ENCODE measurements at regions not wholly inside any gene's neighbourhood (a gene's known extent, or its start where the extent isn't known, plus 50 kb on each side); places are given as distances from the start of the nearest gene placed in this dataset.
"Not testable (repeated sequence)": the region's sequence is repeated elsewhere in the genome, so short reads cannot be mapped to it uniquely, and the experiment has no call there.

GRCh38 chr1:199243423-199244061, 604.7 kb downstream of the PTPRC start:
- Histone ChIP-seq H3K36me3 (ENCODE audit: control insufficient read depth in 2 of 2, insufficient read depth in 2 of 2, low read length in 2 of 2) (no peaks in the 10 kb centered on the region), H3K27me3 (ENCODE audit: control insufficient read depth in 1 of 2, insufficient read depth in 2 of 2, low read length in 2 of 2) (no peaks in the 10 kb centered on the region), H3K9me3 (ENCODE audit: control insufficient read depth in 2 of 2, low read length in 2 of 2) (no peaks in the 10 kb centered on the region), H3K9ac (ENCODE audit: low read length in 2 of 2) (no peak overlapping the region), H3K27ac (ENCODE audit: low read length) (no peak overlapping the region), H3K4me3 (ENCODE audit: low read length in 2 of 2) (no peak overlapping the region), H3K4me1 (ENCODE audit: control insufficient read depth, insufficient read depth, low read length) (no peaks in the 10 kb centered on the region)

- Histone ChIP-seq H3K27me3 (ENCODE audit: control insufficient read depth in 1 of 2, insufficient read depth in 2 of 2, low read length in 2 of 2) (no peaks in the 10 kb centered on the region), H3K9ac (ENCODE audit: low read length in 2 of 2) (no peak overlapping the region), H3K36me3 (ENCODE audit: control insufficient read depth in 2 of 2, insufficient read depth in 2 of 2, low read length in 2 of 2) (no peaks in the 10 kb centered on the region), H3K27ac (ENCODE audit: low read length) (no peak overlapping the region), H3K4me3 (ENCODE audit: low read length in 2 of 2) (no peak overlapping the region), H3K9me3 (ENCODE audit: control insufficient read depth in 2 of 2, low read length in 2 of 2) (no peaks in the 10 kb centered on the region), H3K4me1 (ENCODE audit: control insufficient read depth, insufficient read depth, low read length) (no peaks in the 10 kb centered on the region)
Measured at GRCh38 chr1:199245946-199246345, 607.1 kb downstream of the PTPRC start.

- H3K27me3 ChIP-seq (ENCODE audit: control insufficient read depth in 1 of 2, insufficient read depth in 2 of 2, low read length in 2 of 2): no peaks in the 10 kb centered on the region
- H3K4me3 ChIP-seq (ENCODE audit: low read length in 2 of 2): no peak overlapping the region
- no peaks in the 10 kb centered on the region for H3K36me3 ChIP-seq (ENCODE audit: control insufficient read depth in 2 of 2, insufficient read depth in 2 of 2, low read length in 2 of 2)
- no peak overlapping the region for H3K27ac ChIP-seq (ENCODE audit: low read length)
- no peak overlapping the region for H3K9ac ChIP-seq (ENCODE audit: low read length in 2 of 2)
- no peaks in the 10 kb centered on the region for H3K4me1 ChIP-seq (ENCODE audit: control insufficient read depth, insufficient read depth, low read length)
- H3K9me3 ChIP-seq (ENCODE audit: control insufficient read depth in 2 of 2, low read length in 2 of 2): no peaks in the 10 kb centered on the region
Measured at GRCh38 chr1:199246716-199247115, 607.9 kb downstream of the PTPRC start.

- Histone ChIP-seq H3K4me1 (ENCODE audit: control insufficient read depth, insufficient read depth, low read length) (no peaks in the 10 kb centered on the region), H3K27me3 (ENCODE audit: control insufficient read depth in 1 of 2, insufficient read depth in 2 of 2, low read length in 2 of 2) (no peaks in the 10 kb centered on the region), H3K4me3 (ENCODE audit: low read length in 2 of 2) (no peak overlapping the region), H3K9me3 (ENCODE audit: control insufficient read depth in 2 of 2, low read length in 2 of 2) (no peaks in the 10 kb centered on the region), H3K9ac (ENCODE audit: low read length in 2 of 2) (no peak overlapping the region), H3K36me3 (ENCODE audit: control insufficient read depth in 2 of 2, insufficient read depth in 2 of 2, low read length in 2 of 2) (no peaks in the 10 kb centered on the region), H3K27ac (ENCODE audit: low read length) (no peak overlapping the region)
Measured at GRCh38 chr1:199247891-199248290, 609.1 kb downstream of the PTPRC start.

GRCh38 chr1:199254040-199254439, 615.2 kb downstream of the PTPRC start:
- not testable (repeated sequence) for H3K4me3 ChIP-seq (ENCODE audit: low read length in 2 of 2); H3K36me3 ChIP-seq (ENCODE audit: control insufficient read depth in 2 of 2, insufficient read depth in 2 of 2, low read length in 2 of 2); H3K9ac ChIP-seq (ENCODE audit: low read length in 2 of 2); H3K9me3 ChIP-seq (ENCODE audit: control insufficient read depth in 2 of 2, low read length in 2 of 2); H3K4me1 ChIP-seq (ENCODE audit: control insufficient read depth, insufficient read depth, low read length); H3K27ac ChIP-seq (ENCODE audit: low read length); H3K27me3 ChIP-seq (ENCODE audit: control insufficient read depth in 1 of 2, insufficient read depth in 2 of 2, low read length in 2 of 2)

- Histone ChIP-seq H3K4me1 (ENCODE audit: control insufficient read depth, insufficient read depth, low read length) (no peaks in the 10 kb centered on the region), H3K4me3 (ENCODE audit: low read length in 2 of 2) (no peak overlapping the region), H3K36me3 (ENCODE audit: control insufficient read depth in 2 of 2, insufficient read depth in 2 of 2, low read length in 2 of 2) (no peaks in the 10 kb centered on the region), H3K27ac (ENCODE audit: low read length) (no peak overlapping the region), H3K9ac (ENCODE audit: low read length in 2 of 2) (no peak overlapping the region), H3K9me3 (ENCODE audit: control insufficient read depth in 2 of 2, low read length in 2 of 2) (no peaks in the 10 kb centered on the region), H3K27me3 (ENCODE audit: control insufficient read depth in 1 of 2, insufficient read depth in 2 of 2, low read length in 2 of 2) (no peaks in the 10 kb centered on the region)
Measured at GRCh38 chr1:199261328-199261727, 622.5 kb downstream of the PTPRC start.

GRCh38 chr1:199264283-199264682, 625.4 kb downstream of the PTPRC start:
- no peaks in the 10 kb centered on the region for H3K4me1 ChIP-seq (ENCODE audit: control insufficient read depth, insufficient read depth, low read length)
- H3K27me3 ChIP-seq (ENCODE audit: control insufficient read depth in 1 of 2, insufficient read depth in 2 of 2, low read length in 2 of 2): no peaks in the 10 kb centered on the region
- H3K4me3 ChIP-seq (ENCODE audit: low read length in 2 of 2): no peak overlapping the region
- H3K9me3 ChIP-seq (ENCODE audit: control insufficient read depth in 2 of 2, low read length in 2 of 2): no peaks in the 10 kb centered on the region
- H3K36me3 ChIP-seq (ENCODE audit: control insufficient read depth in 2 of 2, insufficient read depth in 2 of 2, low read length in 2 of 2): no peaks in the 10 kb centered on the region
- H3K27ac ChIP-seq (ENCODE audit: low read length): no peak overlapping the region
- no peak overlapping the region for H3K9ac ChIP-seq (ENCODE audit: low read length in 2 of 2)

GRCh38 chr1:199264911-199265310, 626.1 kb downstream of the PTPRC start:
- Histone ChIP-seq H3K36me3 (ENCODE audit: control insufficient read depth in 2 of 2, insufficient read depth in 2 of 2, low read length in 2 of 2) (no peaks in the 10 kb centered on the region), H3K27me3 (ENCODE audit: control insufficient read depth in 1 of 2, insufficient read depth in 2 of 2, low read length in 2 of 2) (no peaks in the 10 kb centered on the region), H3K4me3 (ENCODE audit: low read length in 2 of 2) (no peak overlapping the region), H3K9ac (ENCODE audit: low read length in 2 of 2) (no peak overlapping the region), H3K4me1 (ENCODE audit: control insufficient read depth, insufficient read depth, low read length) (no peaks in the 10 kb centered on the region), H3K9me3 (ENCODE audit: control insufficient read depth in 2 of 2, low read length in 2 of 2) (no peaks in the 10 kb centered on the region), H3K27ac (ENCODE audit: low read length) (no peak overlapping the region)

- no peaks in the 10 kb centered on the region for H3K4me1 ChIP-seq (ENCODE audit: control insufficient read depth, insufficient read depth, low read length)
- no peak overlapping the region for H3K9ac ChIP-seq (ENCODE audit: low read length in 2 of 2)
- H3K27ac ChIP-seq (ENCODE audit: low read length): no peak overlapping the region
- no peaks in the 10 kb centered on the region for H3K9me3 ChIP-seq (ENCODE audit: control insufficient read depth in 2 of 2, low read length in 2 of 2)
- H3K36me3 ChIP-seq (ENCODE audit: control insufficient read depth in 2 of 2, insufficient read depth in 2 of 2, low read length in 2 of 2): no peaks in the 10 kb centered on the region
- no peak overlapping the region for H3K4me3 ChIP-seq (ENCODE audit: low read length in 2 of 2)
- H3K27me3 ChIP-seq (ENCODE audit: control insufficient read depth in 1 of 2, insufficient read depth in 2 of 2, low read length in 2 of 2): no peaks in the 10 kb centered on the region
Measured at GRCh38 chr1:199265319-199265718, 626.5 kb downstream of the PTPRC start.

- Histone ChIP-seq H3K27ac (ENCODE audit: low read length) (no peak overlapping the region), H3K9ac (ENCODE audit: low read length in 2 of 2) (no peak overlapping the region), H3K36me3 (ENCODE audit: control insufficient read depth in 2 of 2, insufficient read depth in 2 of 2, low read length in 2 of 2) (no peaks in the 10 kb centered on the region), H3K4me1 (ENCODE audit: control insufficient read depth, insufficient read depth, low read length) (no peaks in the 10 kb centered on the region), H3K9me3 (ENCODE audit: control insufficient read depth in 2 of 2, low read length in 2 of 2) (no peaks in the 10 kb centered on the region), H3K27me3 (ENCODE audit: control insufficient read depth in 1 of 2, insufficient read depth in 2 of 2, low read length in 2 of 2) (no peaks in the 10 kb centered on the region), H3K4me3 (ENCODE audit: low read length in 2 of 2) (no peak overlapping the region)
Measured at GRCh38 chr1:199269241-199269640, 630.4 kb downstream of the PTPRC start.

GRCh38 chr1:199272139-199272544, 633.3 kb downstream of the PTPRC start:
- no peaks in the 10 kb centered on the region for H3K9me3 ChIP-seq (ENCODE audit: control insufficient read depth in 2 of 2, low read length in 2 of 2)
- no peak overlapping the region for H3K4me3 ChIP-seq (ENCODE audit: low read length in 2 of 2)
- no peaks in the 10 kb centered on the region for H3K36me3 ChIP-seq (ENCODE audit: control insufficient read depth in 2 of 2, insufficient read depth in 2 of 2, low read length in 2 of 2)
- H3K27ac ChIP-seq (ENCODE audit: low read length): no peak overlapping the region
- no peaks in the 10 kb centered on the region for H3K27me3 ChIP-seq (ENCODE audit: control insufficient read depth in 1 of 2, insufficient read depth in 2 of 2, low read length in 2 of 2)
- H3K4me1 ChIP-seq (ENCODE audit: control insufficient read depth, insufficient read depth, low read length): no peaks in the 10 kb centered on the region
- no peak overlapping the region for H3K9ac ChIP-seq (ENCODE audit: low read length in 2 of 2)

Data from stomach smooth muscle (tissue), 2 donors.